EL (cell line): ENCODE measurements at regions not wholly inside any gene's neighbourhood (a gene's known extent, or its start where the extent isn't known, plus 50 kb on each side); places are given as distances from the start of the nearest gene placed in this dataset.
"Not testable (repeated sequence)": the region's sequence is repeated elsewhere in the genome, so short reads cannot be mapped to it uniquely, and the experiment has no call there.

Source experiments
- DNase-seq: peaks from one replicate; pipeline ENCODE4 v3.0.0-alpha.2; 2016

DNA sequence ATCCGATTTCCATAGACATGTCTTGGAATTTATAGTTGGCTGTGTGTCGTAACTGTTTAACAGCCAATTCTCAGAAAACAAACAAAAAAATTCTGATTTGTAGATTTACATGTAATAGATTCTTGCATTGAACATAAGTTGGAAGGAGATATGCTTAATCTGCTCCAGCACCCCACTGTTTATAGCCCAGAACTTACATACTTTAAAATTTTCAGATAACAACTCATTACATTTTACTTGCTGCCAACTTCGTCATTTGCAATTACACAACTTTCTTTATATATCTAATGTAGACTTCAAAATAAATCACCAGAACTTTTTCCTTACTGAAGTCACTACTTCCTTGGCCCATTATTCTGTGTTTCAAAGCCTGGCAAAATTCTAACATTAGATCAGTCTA lies 472.3 kb upstream of the EYS start:
- no peak for DNase-seq

DNA sequence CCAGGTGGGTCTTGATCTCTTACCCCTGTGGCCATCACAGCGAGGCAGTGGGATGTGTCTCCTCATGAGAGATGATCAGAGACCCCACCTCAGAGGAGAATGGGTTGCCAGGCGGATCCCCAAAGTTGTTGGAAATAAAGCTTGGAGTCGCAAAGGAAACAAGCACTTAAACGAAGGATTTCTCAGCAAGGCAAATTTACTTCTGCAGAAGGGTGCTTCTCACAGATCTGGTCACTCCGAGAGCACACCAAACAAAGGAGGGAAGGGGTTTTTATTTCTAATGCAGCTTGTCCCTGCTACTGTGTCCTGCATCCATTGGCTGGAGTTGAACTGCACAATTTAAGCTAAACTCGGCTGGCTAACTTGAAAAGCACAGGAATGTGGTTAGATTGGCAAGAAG lies 466.6 kb upstream of the EYS start:
- no peak for DNase-seq

DNA sequence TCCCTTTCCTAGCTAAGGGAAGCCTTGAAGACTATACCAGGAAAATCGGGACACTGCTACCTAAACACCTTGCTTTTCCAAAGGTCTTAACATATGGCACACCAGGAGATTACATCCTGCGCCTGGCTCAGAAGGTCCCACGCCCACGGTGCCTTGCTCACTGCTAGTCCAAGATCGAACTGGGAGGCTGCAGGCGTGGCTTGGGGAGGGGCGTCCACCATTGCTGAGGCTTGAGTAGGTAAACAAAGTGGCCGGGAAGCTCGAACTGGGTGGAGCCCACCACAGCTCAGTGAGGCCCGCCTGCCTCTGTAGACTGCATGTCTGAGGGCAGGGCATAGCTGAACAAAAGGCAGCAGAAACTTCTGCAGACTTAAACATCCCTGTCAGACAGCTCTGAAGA lies 459.7 kb upstream of the EYS start:
- not testable (repeated sequence) for DNase-seq

DNA sequence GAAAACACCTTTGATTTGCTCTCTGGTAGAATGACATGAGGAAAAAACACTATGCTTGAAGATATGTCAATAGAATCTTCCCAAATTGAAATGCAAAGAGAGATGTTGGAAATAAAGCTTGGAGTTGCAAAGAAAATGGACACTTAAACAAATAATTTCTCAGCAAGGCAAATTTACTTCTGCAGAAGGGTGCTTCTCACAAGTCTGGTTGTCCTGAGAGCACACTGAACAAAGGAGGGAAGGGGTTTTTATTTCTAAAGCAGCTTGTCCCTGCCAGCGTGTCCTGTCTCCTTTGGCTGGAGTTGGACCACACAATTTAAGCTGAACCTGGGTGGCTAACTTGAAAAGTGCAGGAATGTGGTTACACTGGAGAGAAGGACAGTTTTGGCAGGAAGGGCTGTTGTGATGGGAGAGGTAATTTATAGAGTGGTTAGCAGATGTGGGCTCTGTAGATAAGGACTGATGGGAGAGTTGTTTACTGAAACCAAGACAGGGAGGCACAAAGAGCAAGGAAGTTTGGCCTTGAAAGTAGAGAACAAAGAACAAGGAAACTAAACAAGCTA lies 454.6 kb upstream of the EYS start:
- DNase-seq: no peak

DNA sequence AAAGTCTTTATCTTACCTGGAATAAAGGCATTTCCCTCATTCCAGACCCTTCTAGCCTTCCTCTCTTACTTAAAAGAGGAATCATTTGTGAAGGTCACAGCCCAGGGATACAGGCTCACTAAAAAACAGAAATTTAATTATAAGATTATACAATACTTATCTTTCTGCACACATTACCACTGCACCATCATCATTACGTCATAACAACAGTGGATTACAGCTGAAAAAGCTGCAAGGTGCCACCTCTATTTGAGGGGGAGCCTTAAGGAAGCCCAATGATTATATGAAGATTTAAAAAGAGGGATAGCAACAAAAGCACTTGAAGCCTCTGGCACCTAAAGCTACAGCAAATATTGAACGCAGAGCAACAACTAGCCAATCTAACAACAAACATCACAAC lies 452.9 kb upstream of the EYS start:
- no peak for DNase-seq

DNA sequence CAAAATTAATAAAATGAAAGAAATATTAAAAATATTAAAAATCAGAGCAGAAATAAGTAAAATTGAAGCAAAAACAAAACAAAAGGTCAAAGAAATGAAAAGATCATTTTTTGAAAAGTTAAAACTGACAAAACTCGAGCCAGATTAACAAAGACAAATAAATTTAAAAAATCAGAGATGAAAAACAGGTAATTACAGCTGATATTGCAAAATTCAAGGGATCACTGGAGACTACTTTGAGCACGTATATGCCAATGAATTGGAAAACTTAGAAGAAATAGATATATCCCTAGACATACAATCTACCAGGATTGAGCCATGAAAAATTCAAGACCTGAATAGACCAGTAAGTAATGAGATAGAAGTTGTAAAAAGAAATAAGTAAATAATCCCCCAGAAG lies 446.2 kb upstream of the EYS start:
- no peak for DNase-seq

DNA sequence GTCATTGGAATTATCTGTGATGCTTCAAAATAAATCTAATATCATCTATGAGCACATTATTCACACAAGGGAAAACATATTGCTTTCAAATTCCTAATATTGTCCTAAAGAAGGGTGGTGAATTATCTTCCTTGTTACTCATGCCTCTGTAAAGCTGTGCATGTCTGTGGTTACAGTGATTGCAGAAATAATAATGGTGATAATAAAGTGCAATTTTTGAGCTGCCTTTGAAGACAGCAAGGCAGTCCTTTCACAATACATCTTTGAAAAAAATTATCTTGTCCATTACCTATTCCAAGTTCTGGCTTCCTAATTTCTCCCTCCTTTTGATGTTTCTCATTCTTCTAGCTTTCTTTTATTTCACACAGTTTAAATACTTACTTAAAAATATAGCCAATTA lies 442.1 kb upstream of the EYS start:
- DNase-seq: no peak

DNA sequence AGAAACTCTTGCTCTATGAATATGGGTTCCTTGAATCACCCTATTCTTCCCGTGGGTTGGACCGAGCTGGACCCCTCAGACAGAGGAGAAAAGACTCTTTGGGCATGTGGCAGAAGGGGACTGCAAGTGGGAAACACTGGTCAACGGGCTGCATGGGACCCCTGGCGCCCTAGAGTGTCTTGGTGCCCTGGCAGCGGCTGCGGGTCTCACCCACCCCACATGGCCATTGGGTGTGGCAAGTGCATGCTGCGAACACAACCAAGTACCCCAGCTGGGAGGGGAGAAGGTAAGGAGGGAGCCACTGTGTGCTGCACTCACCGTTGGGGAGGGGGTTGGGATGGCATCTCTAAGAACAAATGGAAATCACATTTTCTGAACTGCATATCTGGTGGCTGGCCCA lies 438.8 kb upstream of the EYS start:
- no peak for DNase-seq

DNA sequence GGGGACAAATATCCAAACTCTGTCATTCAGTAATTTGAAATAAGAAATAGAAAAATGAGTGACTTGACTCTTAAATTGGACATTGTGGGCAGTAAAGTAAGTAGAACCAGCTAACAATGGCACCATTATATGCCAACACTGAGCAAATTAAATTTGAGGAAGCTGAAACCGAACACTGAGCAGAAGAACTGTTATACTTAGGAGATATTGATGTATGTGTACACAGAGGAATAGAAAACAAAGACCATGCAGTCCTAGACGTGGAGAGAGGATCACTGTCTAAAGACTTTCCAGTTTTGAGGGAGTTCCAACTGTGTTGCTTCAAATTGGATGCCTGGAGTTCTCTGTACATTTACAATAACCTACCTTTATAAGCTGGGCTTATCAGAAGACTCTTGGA lies 427.0 kb upstream of the EYS start:
- no peak for DNase-seq

DNA sequence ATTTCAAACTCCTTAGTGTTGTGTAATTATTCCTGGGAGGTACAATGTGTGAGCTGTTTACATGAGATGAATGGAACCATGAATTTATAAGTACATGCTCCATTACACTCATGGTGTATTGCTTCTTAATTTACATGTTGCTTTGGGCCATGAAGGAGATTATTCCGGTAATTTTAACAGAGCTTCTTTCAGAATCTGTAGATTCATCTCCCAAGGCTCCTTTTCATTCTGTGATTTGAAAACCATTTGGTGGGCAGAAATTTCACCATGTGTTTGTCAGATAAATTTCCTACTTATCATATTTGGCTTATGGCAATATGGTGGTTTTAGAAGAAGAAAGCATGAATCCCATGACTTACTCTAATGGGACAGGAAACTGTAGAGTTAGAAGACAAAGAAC lies 421.6 kb upstream of the EYS start:
- DNase-seq: no peak

DNA sequence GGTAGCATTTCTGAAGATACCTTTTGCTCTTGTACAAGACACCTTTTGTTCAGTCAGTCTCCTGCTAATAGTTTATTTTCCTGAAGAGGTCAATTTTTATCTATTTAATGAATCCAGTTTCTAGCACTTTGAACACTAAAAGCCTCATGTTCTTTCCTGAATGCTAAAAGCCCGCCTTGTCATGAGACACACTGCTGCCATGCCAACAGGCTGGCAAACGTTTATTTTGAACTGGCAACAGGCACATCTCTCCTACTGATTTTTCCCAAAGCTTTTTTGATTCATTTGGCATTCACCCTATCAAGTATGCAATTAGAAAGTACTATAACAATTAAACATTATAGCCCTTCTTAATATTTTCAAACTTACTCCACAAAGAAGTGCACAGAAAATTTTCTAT lies 421.2 kb upstream of the EYS start:
- DNase-seq: no peak

DNA sequence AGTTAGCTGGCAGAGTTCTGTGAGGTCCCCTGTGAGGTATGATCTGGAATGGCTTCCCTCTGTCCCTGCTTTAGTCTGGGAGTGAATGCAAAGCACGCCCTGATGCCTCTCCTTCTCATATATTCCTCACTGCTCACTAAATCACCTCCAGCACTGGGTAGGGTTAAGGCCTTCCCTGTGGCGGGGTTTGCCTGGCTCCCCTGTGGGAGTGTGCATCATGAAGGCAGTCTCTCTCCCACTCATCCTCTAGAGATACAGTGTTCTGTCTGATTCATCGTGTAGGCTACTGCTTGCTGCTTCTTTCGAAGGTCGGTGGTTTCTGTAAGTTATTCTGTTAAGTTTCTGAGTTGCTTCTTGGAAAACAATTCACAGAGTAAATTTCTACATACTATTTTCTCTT lies 420.0 kb upstream of the EYS start:
- no peak for DNase-seq

DNA sequence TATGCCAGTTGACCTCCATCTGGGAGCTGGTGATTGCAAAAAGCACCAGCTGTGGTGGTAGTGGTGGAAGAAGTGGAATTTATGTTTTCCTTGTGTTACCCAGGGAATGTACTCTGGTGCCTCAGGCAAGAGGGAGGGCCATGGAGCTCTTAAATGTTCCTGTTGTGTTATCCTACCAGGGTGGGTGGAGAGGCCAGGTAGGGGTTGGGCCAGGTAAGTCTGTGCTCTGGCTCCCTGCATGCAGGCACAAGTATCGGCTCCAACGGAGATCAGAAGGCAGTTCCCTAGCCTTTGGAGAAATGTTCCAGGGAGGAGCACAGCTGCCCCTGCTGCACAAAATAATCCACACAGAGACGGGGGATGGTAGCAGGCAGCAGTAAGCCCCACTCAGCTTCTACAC lies 419.3 kb upstream of the EYS start:
- no peak for DNase-seq

DNA sequence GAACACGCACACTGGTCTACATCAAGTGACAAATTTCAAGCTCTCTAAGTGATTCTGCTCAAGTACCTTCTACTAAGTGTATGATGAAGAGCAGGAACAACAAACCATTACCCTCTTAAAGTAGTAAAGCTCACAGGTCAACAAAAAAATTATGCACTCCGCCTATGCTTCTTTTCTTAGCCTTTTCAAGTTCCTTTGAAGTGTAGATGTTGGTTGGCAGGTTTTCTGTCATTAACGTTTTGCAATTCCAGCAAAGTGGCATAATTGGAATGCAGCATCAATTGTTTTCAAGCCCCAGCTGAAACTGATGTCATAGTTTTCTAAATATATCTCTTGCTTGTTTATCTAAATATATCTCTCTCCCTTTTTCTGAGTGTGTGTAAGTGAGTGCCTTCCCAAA lies 396.9 kb upstream of the EYS start:
- no peak for DNase-seq

DNA sequence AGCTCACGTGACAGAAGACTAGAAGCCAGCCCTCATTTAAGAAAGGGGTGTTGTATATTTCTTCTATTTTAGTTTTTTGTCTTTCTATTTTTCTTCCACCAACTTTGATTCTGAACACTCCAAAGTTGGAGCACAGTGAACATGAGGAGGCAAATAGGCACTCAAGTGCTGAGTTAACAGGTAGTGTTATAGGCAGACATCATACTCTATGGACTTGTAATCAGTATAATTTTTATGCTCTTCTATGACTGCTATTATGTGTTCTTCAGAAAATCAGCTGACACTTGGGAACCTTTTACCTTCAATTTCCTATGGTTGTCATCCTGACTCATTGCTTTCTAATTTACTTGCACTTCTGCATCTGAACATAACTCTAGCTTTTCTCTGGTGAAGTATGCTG lies 396.3 kb upstream of the EYS start:
- no peak for DNase-seq

DNA sequence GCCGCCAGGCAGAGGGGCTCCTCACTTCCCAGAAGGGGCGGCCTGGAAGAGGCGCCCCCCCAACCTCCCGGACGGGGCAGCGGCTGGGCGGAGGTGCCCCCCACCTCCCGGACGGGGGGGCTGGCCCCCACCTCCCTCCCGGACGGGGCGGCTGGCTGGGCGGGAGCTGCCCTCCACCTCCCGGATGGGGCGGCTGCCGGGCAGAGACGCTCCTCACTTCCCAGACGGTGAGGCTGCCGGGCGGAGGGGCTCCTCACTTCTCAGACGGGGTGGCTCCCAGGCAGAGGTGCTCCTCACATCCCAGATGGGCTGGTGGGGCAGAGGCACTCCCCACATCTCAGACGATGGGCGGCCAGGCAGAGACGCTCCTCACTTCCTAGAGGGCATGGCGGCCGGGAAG lies 389.7 kb upstream of the EYS start:
- no peak for DNase-seq

DNA sequence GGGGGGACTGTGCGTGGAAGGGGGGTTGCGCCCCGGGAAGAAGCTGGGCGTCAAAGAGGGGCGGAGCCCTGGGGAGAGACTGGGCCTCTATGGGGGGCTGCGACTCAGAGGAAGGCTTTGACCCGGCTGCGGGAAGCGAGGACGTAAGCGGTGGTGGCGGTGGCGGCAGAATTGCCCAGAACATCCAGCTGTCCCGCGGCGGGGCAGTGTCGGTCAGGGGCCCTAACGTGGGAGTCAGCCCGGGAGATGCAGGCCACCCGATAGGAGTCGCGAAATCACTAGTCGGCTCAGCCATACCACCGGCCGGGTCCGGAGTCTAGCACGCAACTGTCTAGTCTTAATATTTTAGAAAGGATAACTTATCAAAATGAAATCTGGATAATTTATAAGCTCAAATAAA lies 387.6 kb upstream of the EYS start:
- no peak for DNase-seq

DNA sequence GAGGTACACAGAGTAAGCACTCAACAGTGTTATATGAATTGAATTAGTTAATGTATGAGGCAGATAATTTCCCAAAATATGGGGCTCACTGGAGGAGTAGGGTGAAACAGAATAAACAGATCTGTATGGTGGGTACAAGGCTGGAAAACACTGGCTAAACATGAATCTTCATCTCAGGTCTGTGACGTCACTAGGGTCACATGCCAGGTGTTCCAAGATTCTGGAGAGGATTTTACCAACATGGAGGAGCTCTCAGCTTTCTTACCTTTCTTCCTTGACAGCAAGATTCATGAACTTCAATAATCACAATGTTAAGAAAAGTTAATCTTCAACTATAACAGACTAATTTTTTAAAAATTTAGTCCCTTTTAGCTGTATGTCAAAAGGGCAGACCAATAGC lies 385.3 kb upstream of the EYS start:
- DNase-seq: not testable (repeated sequence)

DNA sequence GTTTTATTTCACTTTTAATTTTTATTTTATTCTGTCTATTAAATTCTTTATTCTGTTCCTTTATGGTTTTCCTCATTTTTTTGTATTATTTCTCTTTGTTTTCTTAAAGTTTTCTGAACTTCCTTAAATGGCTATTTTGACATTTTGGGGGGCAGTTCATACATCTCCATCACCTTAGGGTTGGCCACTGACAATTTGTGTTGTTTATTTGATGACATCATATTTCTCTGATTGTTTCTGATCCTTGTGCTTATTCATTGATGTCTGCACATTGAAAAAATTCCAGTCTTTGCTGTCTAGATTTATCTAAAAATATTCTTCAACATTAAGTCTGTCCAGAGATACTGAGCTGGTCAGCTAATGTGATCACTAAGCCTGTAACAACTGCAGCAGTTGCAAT lies 379.5 kb upstream of the EYS start:
- no peak for DNase-seq

DNA sequence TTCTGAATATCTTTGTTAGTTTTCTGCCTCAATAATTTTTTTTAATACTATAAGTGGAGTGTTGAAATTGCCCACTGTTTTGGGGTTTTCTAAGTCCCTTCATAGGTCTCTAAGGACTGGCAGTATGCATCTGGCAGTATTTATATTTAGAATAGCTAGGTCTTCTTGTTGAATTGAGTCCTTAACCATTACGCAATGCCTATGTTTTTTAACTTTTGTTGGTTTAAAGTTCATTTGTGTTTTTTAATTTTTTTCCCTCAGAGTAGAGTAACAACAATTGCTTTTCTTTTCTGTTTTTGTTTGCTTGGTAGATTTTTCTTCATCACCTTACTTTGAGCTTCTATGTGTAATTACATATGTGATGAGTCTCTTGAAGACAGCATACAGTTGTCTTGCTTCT lies 375.9 kb upstream of the EYS start:
- DNase-seq: no peak

DNA sequence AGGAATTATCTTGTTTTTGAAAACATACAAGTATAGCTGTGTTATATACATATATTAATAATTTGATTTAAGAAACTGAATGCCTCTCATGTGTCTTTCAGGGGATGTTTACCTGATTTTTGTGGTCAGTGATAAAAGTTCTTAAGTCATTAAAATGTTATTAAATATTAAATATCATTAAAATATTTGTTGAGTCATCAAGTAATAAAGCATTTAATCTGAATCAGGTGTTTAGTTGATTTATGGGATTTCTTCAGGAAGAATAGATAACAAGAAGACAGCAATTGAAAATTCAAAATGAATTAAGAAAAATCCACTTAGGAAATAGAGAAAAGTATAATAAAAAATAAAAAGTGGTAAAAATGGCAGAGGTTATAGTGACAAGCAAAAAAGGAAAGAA lies 361.9 kb upstream of the EYS start:
- DNase-seq: no peak

DNA sequence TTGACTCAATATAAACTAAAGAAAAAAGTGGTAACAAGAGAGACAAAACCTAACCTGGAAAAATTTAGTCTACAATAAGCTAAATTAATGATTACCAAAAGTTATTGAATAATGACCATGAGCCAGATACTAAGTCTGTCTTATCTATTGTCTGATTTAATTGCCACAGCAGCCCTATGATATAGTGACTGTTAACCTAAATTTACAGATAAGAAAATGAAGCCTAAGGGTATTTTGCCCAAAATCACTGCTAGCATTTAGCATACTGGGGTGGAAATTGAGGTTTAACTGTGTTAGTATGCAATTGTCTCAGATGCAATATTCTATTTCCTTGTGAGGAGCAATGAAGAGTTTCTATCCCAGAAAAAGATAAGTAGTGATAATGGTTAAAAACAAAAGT lies 361.0 kb upstream of the EYS start:
- no peak for DNase-seq

DNA sequence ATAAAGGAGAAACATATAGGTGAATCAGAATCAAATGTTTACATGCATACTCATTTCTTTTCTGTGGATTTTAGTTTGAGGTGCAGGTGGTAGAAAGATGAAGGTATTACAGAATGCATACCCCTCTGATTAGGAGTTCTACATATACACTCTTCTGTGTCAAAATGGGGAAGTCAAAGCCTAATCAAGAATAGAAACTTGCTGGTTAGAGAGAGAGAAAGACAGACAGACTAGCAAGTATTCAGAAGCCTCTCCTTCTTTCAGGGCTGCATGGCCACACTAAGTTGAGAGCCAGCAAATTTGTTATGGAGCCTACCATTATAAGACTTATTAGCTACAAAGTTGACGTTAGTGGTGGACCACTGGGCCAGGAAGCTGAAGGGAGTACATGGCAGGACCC lies 358.3 kb upstream of the EYS start:
- DNase-seq: no peak

DNA sequence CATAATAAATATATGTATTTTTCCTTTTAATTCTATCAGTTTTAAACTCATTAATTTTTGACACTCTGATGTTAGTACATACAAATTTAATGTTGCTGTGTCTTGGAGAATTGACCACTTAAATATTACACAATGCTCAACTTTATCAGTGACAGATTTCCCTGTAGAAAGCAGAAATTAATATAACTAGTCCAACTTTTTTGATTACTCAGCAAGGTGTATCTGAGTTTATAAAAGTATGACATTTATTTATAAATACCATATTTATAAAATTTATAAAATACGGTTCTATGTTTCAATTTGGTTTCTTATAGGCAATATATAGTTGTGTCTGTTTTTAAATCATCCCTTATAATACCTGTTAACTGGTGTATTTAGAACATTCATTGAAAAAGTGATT lies 350.0 kb upstream of the EYS start:
- DNase-seq: no peak

DNA sequence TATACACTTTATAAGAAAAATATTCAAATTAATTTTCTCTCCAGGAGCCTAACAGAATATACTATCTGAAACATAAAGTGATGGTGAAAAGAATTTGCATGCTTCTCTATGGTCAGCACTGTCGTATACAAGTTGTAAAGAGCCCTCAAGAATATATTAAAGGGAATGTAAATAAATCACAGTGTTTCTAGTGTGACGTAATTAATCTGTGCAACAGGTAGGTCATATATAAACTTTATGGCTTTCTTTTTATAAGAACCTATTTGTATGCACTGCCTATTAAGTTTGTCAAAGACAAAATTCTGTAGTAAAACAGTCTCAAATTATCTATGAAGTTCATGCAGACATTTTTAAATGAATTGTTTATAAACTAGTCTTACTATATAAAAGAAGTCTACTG lies 347.9 kb upstream of the EYS start:
- DNase-seq: no peak

DNA sequence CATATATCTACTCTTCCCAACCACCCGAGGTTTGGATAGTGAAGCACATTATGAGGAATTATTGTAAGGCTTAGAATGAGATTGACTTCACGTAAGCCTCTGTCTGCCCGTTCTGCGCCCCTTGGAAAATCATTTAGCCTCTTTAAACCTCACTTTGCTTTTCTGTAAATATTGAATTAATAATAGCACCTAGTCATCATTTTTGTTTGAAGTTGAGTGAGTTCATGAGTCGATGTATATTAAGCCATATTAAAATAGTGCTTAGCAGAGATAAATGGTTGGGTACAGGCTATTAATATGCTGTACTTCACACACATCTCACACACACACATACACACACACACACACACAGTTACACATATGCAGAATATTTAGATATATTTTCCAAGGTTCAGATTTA lies 344.8 kb upstream of the EYS start:
- no peak for DNase-seq
